PC-9 (cell line): ENCODE measurements at regions not wholly inside any gene's neighbourhood (a gene's known extent, or its start where the extent isn't known, plus 50 kb on each side); places are given as distances from the start of the nearest gene placed in this dataset.

ENCODE experiments used
- BruUV-seq: library from RNA; stranded (reverse); fragments of 400-500 nt; replicated peaks from 2 replicates; lab custom pipeline; 2021; lab: Mats Ljungman, UMichigan
- CTCF ChIA-PET: fragments of 300-600 bp; sonication (Branson Sonifier 250); formaldehyde crosslinking; loops from one replicate; lab custom pipeline; 2022; ENCODE audit warnings: antibody characterized with exemption; lab: Charles Lee
- POLR2A ChIA-PET: fragments of 300-600 bp; sonication (Branson Sonifier 250); formaldehyde crosslinking; loops from one replicate; lab custom pipeline; 2022; ENCODE audit warnings: antibody characterized with exemption; ENCODE audit not compliant: unreplicated experiment; lab: Charles Lee
- DNase-seq, 2 experiments: peaks; one replicate each; pipeline versions ENCODE4 v3.0.0 to v3.0.0-alpha.2; 2015 to 2022; ENCODE audit warnings: mixed read lengths in 1 of 2
- H2AFZ ChIP-seq: fragments of 200-600 bp; sonication (generic); 2 replicates; pipeline ENCODE4 v1.8.1; 2017; ENCODE audit warnings: antibody characterized with exemption
- H3F3A ChIP-seq: fragments of 200-600 bp; sonication (generic); 2 replicates; pipeline ENCODE4 v1.8.1; 2017; ENCODE audit warnings: antibody characterized with exemption, mild to moderate bottlenecking, low read depth; ENCODE audit not compliant: insufficient read depth
- H3K27ac ChIP-seq: fragments of 200-600 bp; sonication (generic); 2 replicates; pipeline ENCODE4 v1.6.1; 2016; ENCODE audit warnings: mixed run types
- H3K27me3 ChIP-seq: fragments of 200-600 bp; sonication (generic); 2 replicates; pipeline ENCODE4 v1.6.1; 2016; ENCODE audit warnings: low read depth, mixed run types; ENCODE audit not compliant: insufficient read depth
- H3K36me3 ChIP-seq: fragments of 200-600 bp; sonication (generic); 2 replicates; pipeline ENCODE4 v1.6.1; 2016; ENCODE audit warnings: low read depth, mixed run types
- H3K4me1 ChIP-seq: fragments of 200-600 bp; sonication (generic); replicated peaks from 2 replicates; pipeline ENCODE4 v1.6.1; 2016; ENCODE audit warnings: mixed run types; ENCODE audit not compliant: insufficient read depth
- H3K4me2 ChIP-seq: fragments of 200-600 bp; sonication (generic); 2 replicates; pipeline ENCODE4 v1.6.1; 2017; ENCODE audit warnings: mixed run types
- H3K4me3 ChIP-seq: fragments of 200-600 bp; sonication (generic); 2 replicates; pipeline ENCODE4 v1.6.1; 2016; ENCODE audit warnings: mixed run types
- H3K79me2 ChIP-seq: fragments of 200-600 bp; sonication (generic); 2 replicates; pipeline ENCODE4 v1.6.1; 2017; ENCODE audit warnings: low read depth, mixed run types
- H3K9me2 ChIP-seq: fragments of 200-600 bp; sonication (generic); 2 replicates; pipeline ENCODE4 v1.8.1; 2017; ENCODE audit warnings: mild to moderate bottlenecking; ENCODE audit not compliant: insufficient read depth
- H3K9me3 ChIP-seq: fragments of 200-600 bp; sonication (generic); 2 replicates; pipeline ENCODE4 v1.8.1; 2016; ENCODE audit warnings: low read depth; ENCODE audit not compliant: insufficient read depth
- H4K20me1 ChIP-seq: fragments of 200-600 bp; sonication (generic); 2 replicates; pipeline ENCODE4 v1.8.1; 2017; ENCODE audit not compliant: insufficient read depth
- CTCF ChIP-seq: fragments of 200-600 bp; sonication (generic); conservative IDR thresholded peaks from 2 replicates; pipeline ENCODE4 v1.6.1; 2017; ENCODE audit warnings: mixed run types, antibody characterized with exemption, mild to moderate bottlenecking, moderate library complexity
- EZH2 ChIP-seq: fragments of 200-600 bp; sonication (generic); IDR thresholded peaks from 2 replicates; pipeline ENCODE4 v1.8.0; 2017; ENCODE audit warnings: antibody characterized with exemption, low read depth
- intact Hi-C: fragments of 100-400 bp; cut with micrococcal nuclease; formaldehyde crosslinking; loops from one replicate; pipeline ENCODE4 v1.10.0; 2022; ENCODE audit not compliant: unreplicated experiment

DNA sequence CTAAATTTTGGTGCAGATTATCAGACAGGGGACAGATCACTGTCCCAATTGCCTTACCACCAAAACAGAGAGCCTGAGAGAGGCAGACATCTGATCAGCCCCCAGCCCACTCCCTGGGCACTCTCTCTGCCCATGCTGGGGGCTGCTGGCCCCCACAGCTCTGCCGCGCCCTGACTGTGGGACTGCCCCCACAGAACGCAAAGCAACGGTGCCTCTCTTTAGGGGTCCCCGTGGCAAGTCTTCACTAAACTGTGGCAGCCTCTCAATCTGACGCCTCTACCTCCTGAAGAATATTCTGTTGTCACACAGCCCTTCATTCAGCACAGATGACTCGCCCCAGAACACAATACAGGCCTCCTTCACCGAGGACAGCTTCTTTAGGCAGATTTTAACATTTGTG lies 197.4 kb downstream of the ERCC6L2 start:
- H3K36me3 ChIP-seq = no peaks in the 10 kb centered on the region
- TF ChIP-seq CTCF = no peak
- TF ChIP-seq EZH2 = no peak
- H3K4me2 ChIP-seq = no peak overlapping the region
- POLR2A ChIA-PET = interaction anchor here (0.7 kb wide), 1 partner anchor 12 kb away, joined by 4 read pairs; no protein-coding TSS in a partner anchor
- peaks cover 21% of the 10 kb centered on the region; the same call in 1 of the 2 replicates for H3K27me3 ChIP-seq
- H3K4me3 ChIP-seq = no peak overlapping the region
- BruUV-seq = no TSS peak
- intact Hi-C loops = no loop called here
- no peaks in the 10 kb centered on the region for H3K9me2 ChIP-seq
- no peaks in the 10 kb centered on the region; the same call in 1 of the 2 replicates for H3K4me1 ChIP-seq
- CTCF ChIA-PET = no interaction called here
- H3F3A ChIP-seq = no peaks in the 10 kb centered on the region
- H2AFZ ChIP-seq = no peak overlapping the region
- no peak for DNase-seq
- no peak overlapping the region for H3K27ac ChIP-seq
- no peaks in the 10 kb centered on the region for H3K79me2 ChIP-seq
- H3K9me3 ChIP-seq = no peaks in the 10 kb centered on the region
- no peaks in the 10 kb centered on the region for H4K20me1 ChIP-seq

GRCh38 chr9:96071815-96072124 lies 196.3 kb downstream of the ERCC6L2 start:
- DNase-seq = no peak
- POLR2A ChIA-PET = no interaction called here
- BruUV-seq = no TSS peak
- intact Hi-C loops = no loop called here
- no peaks in the 10 kb centered on the region for H3K36me3 ChIP-seq
- H3K79me2 ChIP-seq = no peaks in the 10 kb centered on the region
- H3K4me3 ChIP-seq = no peak overlapping the region
- H3F3A ChIP-seq = no peaks in the 10 kb centered on the region
- peaks cover 25% of the 10 kb centered on the region; the same call in 1 of the 2 replicates for H3K27me3 ChIP-seq
- no peaks in the 10 kb centered on the region for H3K9me2 ChIP-seq
- no peak overlapping the region for H3K27ac ChIP-seq
- H3K4me1 ChIP-seq = no peaks in the 10 kb centered on the region; the same call in 1 of the 2 replicates
- no peaks in the 10 kb centered on the region for H3K9me3 ChIP-seq
- H3K4me2 ChIP-seq = no peak overlapping the region
- H4K20me1 ChIP-seq = no peaks in the 10 kb centered on the region
- CTCF ChIA-PET = no interaction called here
- TF ChIP-seq CTCF (peak; percentile 21; the same call in 1 of the 2 replicates), EZH2 (no peak)
- no peak overlapping the region for H2AFZ ChIP-seq

- Histone ChIP-seq H3K9me2 (no peaks in the 10 kb centered on the region), H3K4me3 (no peak overlapping the region), H3K79me2 (no peaks in the 10 kb centered on the region), H3K9me3 (no peaks in the 10 kb centered on the region), H2AFZ (no peak overlapping the region), H3K27me3 (peaks cover 31% of the 10 kb centered on the region; the same call in 1 of the 2 replicates), H3K4me1 (no peaks in the 10 kb centered on the region; the same call in 1 of the 2 replicates), H3F3A (no peaks in the 10 kb centered on the region), H3K4me2 (no peak overlapping the region), H4K20me1 (no peaks in the 10 kb centered on the region), H3K27ac (no peak overlapping the region), H3K36me3 (no peaks in the 10 kb centered on the region)
- ChIA-PET POLR2A (no interaction called here), CTCF (interaction anchor here (1.0 kb wide), 1 partner anchor 806 kb away, joined by 6 read pairs; no protein-coding TSS in a partner anchor)
- no peak for DNase-seq
- no TSS peak for BruUV-seq
- no peak for TF ChIP-seq EZH2
- peak; percentile 55 for TF ChIP-seq CTCF
- intact Hi-C loops = no loop called here
Measured at GRCh38 chr9:96071076-96071814, 195.8 kb downstream of the ERCC6L2 start.
